T47D (cell line): ENCODE measurements at regions not wholly inside any gene's neighbourhood (a gene's known extent, or its start where the extent isn't known, plus 50 kb on each side); places are given as distances from the start of the nearest gene placed in this dataset.

Experiments used
- DNase-seq, 2 experiments: peaks; one replicate each; pipeline versions ENCODE4 v3.0.0 to v3.0.0-alpha.2; 2011 to 2012; ENCODE audit warnings: low read depth in 1 of 2, low spot score in 1 of 2
- JUND ChIP-seq: IDR thresholded peaks from 2 replicates; pipeline ENCODE4 v1.6.1; 2012; ENCODE audit warnings: low read depth
- in situ Hi-C: cut with HindIII; loops from 2 replicates; pipeline ENCODE4 v1.10.0; 2016; ENCODE audit warnings: low sequenced_read_pairs, low pct_unique_long_range_greater_than_20kb

DNA sequence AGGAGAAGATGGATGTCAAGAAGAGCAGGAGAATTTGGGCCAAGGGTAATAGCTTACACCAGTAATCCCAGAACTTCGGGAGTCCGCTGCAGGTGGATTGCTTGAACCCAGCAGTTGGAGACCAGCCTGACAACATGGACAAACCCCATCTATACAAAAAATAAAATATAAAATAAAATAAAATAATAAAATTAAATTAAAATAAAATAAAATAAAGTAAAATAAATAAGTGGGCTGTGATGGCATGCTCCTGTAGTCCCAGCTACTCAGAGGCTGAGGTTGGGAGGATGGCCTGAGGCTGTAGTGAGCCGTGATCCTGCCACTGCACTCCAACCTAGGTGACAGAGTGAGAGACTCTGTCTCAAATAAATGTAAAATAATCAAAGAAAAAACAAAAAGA, 1946.7 kb downstream of the MRPL39 start:
- DNase-seq, result no peak
- TF ChIP-seq JUND, result no peak
- in situ Hi-C loops, result no loop called here

DNA sequence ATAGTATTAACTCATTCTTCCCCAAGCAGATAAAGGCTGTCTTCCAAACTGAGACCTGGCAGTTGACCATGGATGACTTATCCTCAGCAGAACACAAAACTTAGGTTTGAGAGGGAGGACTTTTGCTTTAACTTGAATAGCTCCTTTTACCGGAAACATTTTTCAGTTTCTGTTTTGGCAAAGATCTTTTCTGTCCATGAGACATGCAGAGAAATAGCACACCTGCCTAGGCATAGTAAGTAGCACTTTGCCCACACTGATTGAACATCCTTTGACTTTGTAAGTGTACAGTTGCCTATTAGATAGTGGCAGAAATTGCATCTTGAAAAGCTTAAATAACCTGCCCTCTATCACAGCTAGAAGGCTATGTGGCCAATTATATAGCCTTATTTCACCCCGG, 1962.5 kb downstream of the MRPL39 start:
- no peak for TF ChIP-seq JUND
- DNase-seq, result no peak
- in situ Hi-C loops, result no loop called here

DNA sequence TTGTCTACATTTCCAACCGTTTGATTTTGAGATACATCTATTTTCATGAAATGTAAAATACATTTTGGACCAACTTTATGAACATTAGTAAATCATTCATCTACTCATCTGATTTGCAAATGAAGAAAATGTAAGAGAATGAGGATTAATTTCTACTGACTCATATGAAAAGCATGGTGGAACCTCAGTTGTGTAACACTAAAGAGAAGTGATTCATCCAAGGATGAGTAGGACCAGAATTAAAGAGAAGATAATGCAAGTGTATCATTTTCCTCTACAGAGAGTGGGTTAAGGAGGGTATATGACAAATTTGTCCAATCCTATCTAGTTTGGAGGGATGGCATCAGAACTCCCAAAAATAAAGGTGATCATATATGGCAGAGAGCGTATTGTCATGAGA, 1967.6 kb downstream of the MRPL39 start:
- no peak for DNase-seq
- no peak for TF ChIP-seq JUND
- in situ Hi-C loops, result no loop called here

DNA sequence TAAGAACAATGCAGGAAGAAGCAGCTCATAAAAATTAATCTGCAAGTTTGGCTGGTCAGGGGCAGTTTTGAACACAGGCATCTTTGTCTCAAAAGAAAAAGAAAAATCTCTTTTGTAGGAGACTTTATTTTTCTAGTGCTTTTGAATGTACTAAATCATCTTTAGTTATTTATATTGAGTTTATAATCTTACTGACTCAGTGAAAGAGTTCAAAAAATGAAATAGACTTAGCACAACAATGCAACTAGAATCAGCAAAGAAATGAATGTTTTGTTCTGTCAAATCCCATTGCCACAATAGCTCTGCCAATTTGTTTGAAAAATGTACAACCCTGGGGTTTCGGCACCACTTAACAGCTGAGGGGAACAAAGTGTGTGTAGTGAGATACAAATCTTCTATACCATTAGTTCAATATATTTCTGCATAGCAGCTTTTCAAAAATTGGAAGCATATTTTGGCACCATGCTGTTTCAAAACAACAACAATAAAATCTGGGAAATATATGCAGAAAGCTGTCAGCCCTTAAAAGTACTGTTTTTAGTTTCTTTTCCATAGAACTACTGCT, 1969.1 kb downstream of the MRPL39 start:
- no peak for DNase-seq
- in situ Hi-C loops, result no loop called here
- TF ChIP-seq JUND, result no peak

DNA sequence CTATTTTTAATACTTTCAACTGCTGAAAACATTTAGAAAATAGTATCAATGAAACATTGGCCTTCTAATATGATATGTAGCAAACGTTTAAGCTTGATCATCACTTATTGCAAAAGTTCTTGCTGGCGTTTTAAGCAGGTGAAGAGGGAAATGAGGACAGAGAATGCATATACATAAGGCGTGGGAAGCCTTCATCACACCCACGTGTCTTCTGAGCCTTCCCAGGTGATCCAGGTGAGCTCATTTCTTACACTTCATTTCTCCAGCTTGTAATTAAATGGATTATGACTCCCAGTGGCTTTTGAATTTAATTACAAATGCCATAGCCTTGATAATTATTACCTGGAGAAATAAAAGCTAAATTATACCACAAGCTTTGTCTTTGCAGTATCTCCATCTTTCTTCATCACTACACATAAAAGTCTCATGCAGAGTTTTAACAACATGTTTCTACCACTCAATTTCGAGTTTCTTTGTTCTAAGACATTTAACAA, 1973.8 kb downstream of the MRPL39 start:
- no peak for DNase-seq
- in situ Hi-C loops, result no loop called here

DNA sequence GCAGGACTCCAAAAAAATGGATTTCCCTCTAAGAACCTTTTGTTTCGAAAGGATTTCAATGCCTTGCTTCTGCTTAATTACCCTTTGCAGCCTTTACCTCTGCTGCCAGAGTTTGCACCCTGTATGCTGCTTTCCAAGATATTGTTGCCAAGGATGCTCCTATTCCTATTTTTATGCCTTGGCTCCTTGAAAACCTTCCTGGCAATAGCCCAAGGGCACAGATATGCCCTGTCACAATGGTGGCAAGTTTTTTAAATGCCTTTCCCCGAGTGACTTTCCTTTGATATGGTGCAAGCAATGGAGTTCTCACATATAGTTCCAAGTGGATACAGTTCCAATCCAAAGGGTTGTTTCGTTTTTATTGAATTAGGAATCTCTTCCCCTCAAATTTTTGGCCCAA, 1983.0 kb downstream of the MRPL39 start:
- no peak for DNase-seq
- in situ Hi-C loops, result no loop called here
- TF ChIP-seq JUND, result no peak

More for the DNA sequence above, 1973.8 kb downstream of the MRPL39 start:
- no peak for TF ChIP-seq JUND

DNA sequence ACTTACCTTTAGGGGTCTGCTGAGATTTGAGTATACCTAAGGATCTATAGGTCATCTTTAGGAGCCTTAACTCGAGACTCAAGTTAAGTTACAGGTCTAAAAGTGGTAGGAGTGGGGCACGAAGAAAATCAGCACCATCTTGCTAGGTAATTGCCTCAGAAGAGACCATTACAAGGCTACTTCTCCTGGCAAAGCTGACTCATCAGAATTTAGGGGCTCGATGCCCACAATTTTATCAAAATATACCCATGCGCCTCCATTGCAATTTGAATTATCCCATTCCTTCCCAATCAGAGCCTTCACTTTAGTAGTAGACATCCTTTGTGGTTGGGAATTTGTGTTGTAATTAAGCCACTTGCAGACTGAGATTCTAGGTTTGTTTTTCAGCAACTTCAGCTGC, 1994.3 kb downstream of the MRPL39 start:
- DNase-seq, result no peak
- TF ChIP-seq JUND, result no peak
- in situ Hi-C loops, result no loop called here

DNA sequence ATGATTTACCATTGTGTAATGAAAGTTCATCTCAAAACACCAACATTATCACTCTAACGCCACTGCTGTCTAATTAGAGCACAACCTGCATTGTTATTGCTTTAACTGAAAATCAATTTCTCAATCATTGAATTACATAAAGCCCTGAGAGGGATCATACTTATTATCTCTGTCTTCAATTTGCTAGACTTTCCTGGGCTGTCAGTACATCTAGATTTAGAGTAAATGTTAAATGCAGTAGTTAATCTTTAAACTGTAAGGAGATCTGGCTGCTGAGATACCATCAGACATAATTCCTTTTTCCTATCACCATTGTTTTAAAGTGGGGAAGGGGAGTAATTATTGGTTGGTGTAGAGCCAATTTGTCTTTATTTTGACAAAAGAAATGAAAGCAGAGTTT, 1995.1 kb downstream of the MRPL39 start:
- TF ChIP-seq JUND, result no peak

DNA sequence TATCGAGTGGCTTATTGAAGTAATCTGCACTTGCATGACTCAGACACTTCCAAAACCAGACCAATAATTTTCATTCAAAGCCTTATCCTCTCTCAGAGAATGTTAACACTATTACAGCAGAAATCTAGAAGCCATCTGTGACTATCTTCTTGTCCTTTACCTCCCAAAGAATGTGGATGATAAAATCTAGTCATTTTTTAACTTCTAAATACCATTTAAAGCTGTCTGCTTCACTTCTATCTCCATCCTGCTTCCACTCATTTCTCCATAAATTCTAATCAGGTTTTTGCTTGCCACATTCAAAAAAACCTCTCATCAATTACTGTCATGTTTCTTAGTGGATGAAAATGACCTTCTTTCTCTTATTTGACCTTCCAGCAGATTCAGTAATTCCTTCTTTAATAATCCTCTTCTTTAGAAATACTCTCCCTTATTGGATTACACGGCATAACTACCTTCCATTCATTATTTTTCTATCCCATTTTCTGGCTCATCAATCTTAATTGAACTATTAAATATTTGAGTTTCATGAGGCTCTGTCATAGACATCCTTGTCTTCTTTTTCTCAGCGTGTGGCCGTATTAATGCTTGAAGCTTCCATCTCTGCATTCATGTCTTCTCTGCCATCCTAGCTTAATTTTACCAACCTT, 1999.4 kb downstream of the MRPL39 start:
- TF ChIP-seq JUND, result no peak
- no peak for DNase-seq
- in situ Hi-C loops, result no loop called here

More for the DNA sequence above, 1995.1 kb downstream of the MRPL39 start:
- in situ Hi-C loops, result no loop called here
- no peak for DNase-seq

DNA sequence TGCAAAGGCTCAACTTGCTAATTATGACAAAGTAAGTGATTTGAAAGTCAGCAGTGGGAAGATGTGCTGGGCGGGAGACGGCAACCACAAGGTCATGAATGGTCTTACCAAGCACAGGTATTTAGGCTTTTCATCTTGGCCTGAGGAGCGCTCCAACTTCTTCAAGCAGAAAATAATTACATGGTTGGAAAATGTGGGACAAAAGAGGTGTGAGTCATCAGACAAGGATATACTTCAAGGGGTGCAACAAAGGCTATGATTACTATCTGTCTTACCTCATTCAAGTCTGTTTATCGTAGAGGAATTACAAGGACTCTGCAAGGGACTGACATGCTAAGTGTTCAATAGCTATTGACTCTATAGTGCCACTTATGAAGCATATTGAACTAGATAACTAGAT, 2005.7 kb downstream of the MRPL39 start:
- in situ Hi-C loops, result no loop called here
- DNase-seq, result no peak
- TF ChIP-seq JUND, result no peak

DNA sequence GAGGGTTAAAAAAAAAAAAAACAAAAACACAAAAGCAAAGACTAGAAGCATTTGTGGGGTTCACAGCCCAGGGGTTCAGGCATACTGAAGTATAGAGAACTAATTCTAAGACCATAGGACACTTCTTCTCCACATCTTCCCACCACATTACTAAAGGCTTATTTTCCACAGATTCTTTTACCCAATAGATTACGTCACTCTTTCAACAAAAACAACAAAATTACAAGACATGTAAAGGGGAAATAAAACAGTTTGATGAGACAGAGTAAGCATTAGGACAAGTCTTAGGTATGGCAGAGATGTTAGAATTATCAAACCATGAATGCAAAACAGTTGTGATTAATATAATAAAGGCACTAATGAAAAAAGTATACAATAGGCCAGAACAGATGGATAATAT, 2013.7 kb downstream of the MRPL39 start:
- no peak for TF ChIP-seq JUND
- no peak for DNase-seq
- in situ Hi-C loops, result no loop called here

DNA sequence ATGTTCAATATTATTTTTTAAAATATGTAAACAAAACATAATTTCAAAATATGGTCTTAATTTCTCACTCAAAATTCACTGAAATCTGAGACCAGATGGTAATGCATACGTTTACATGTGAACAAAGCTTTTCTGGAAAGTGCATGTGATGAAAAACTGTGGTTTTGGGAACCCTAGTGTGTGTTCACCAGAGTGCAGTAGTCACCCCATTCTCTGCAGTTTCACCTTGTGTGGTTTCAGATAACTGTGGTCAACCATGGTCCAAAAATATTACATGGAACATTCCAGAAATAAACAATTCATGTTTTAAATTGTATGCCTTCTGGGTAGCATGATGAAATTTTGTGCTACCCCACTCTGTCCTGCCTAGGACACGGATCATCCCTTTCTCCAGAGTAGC, 2021.9 kb downstream of the MRPL39 start:
- in situ Hi-C loops, result no loop called here
- TF ChIP-seq JUND, result no peak
- DNase-seq, result no peak

DNA sequence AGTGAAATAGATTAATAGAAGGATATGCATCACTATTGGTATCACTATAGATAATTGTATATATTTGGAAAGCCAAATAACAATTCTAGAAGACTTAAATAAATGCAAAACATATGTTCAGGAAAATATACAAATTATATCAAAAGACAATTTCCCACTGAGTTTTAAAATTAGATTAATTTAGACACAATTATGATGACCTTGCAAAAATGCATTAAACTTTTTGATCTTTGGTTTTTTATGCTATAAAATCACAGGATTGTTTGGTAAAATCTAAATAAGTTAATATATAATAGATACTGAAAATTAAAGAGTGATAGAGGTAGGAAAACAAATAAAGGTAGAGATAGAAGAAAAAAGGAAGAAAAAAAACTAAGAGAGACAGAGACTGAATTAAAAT, 2027.7 kb downstream of the MRPL39 start:
- in situ Hi-C loops, result no loop called here

DNA sequence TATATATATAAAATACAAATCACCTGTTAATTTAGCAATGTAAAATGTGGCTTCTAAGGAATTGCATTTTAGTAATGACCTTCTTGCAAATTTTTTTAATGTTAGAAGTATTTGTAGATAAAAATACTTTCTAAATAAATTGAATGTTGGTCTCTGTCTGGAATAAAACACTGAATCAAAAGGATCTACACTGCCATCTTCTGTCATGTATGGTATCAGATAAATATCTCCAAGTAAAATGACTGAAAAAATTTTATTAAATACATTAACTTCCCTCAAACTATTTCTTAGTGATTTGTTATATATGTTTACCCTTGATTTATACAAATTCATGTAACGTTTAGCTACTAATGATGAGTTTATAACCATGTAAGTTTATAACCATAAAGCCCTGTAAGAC, 2029.3 kb downstream of the MRPL39 start:
- in situ Hi-C loops, result no loop called here
- no peak for TF ChIP-seq JUND
- DNase-seq, result no peak

More for the DNA sequence above, 2027.7 kb downstream of the MRPL39 start:
- DNase-seq, result no peak
- no peak for TF ChIP-seq JUND
